ENCODE measurements at regions not wholly inside any gene's neighbourhood (a gene's known extent, or its start where the extent isn't known, plus 50 kb on each side); places are given as distances from the start of the nearest gene placed in this dataset.

DNA sequence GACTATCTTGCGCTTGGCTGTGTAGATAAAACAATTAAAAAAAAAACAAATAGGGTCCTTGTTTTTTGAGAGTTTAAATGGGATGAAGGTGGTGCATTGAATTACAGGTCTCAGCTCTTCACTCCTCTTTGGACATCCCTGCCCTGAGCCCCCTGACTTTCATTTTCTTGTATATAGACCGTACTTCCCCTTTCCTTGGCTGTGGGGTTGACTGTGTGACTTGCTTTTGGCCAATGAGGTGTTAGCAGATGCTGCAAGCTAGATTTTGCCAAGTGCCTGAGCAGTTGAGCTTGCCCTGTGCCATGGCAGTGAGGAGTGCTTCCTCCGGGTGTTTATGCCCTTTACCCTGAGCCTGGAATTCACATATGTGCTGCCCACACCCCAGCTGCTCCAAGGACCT lies 386.1 kb upstream of the ZFP64 start:
- in situ Hi-C loops (cut with HindIII; ENCODE audit: low sequenced_read_pairs), result no loop called here
- no peak overlapping the region for H3K4me3 ChIP-seq (ENCODE audit: low read depth, low read length)
- no peak for DNase-seq (ENCODE audit: low read depth, low spot score)
- no peak for TF ChIP-seq CTCF (IDR thresholded peaks at IDR 0.05; ENCODE audit: low read depth, low read length)

- in situ Hi-C loops (cut with HindIII; ENCODE audit: low sequenced_read_pairs), result no loop called here
- no peak for TF ChIP-seq CTCF (IDR thresholded peaks at IDR 0.05; ENCODE audit: low read depth, low read length)
- H3K4me3 ChIP-seq (ENCODE audit: low read depth, low read length), result no peak overlapping the region
- peak; percentile 2 for DNase-seq (ENCODE audit: low read depth, low spot score)
Observed at GRCh38 chr20:52572687-52573086, 381.1 kb upstream of the ZFP64 start.

GRCh38 chr20:52569201-52569600 lies 377.6 kb upstream of the ZFP64 start:
- no peak for DNase-seq (ENCODE audit: low read depth, low spot score)
- no peak overlapping the region for H3K4me3 ChIP-seq (ENCODE audit: low read depth, low read length)
- TF ChIP-seq CTCF (IDR thresholded peaks at IDR 0.05; ENCODE audit: low read depth, low read length), result no peak
- in situ Hi-C loops (cut with HindIII; ENCODE audit: low sequenced_read_pairs), result no loop called here

GRCh38 chr20:52565614-52566013 lies 374.0 kb upstream of the ZFP64 start:
- H3K4me3 ChIP-seq (ENCODE audit: low read depth, low read length), result no peak overlapping the region
- DNase-seq (ENCODE audit: low read depth, low spot score), result no peak
- in situ Hi-C loops (cut with HindIII; ENCODE audit: low sequenced_read_pairs), result no loop called here
- no peak for TF ChIP-seq CTCF (IDR thresholded peaks at IDR 0.05; ENCODE audit: low read depth, low read length)

DNA sequence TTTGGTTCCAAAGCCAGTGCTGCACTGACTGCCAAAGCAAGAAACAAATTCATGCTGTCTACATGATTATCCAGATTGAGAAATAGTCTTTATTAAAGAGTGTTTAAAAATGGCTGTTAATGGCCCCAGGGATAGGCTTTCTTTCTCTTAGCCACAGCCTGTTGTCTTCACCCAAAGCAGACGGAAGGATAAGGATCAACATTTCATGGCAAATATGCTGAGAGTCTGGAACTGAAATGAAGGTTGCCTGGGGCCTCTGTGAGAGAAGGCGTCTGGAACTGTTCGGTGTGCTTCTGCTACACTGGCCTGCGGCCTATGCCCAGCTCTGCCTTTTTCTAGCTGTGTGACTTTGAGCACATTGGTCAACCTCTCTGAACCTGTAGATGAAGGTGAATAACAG lies 373.0 kb upstream of the ZFP64 start:
- H3K4me3 ChIP-seq (ENCODE audit: low read depth, low read length), result no peak overlapping the region
- in situ Hi-C loops (cut with HindIII; ENCODE audit: low sequenced_read_pairs), result no loop called here
- no peak for TF ChIP-seq CTCF (IDR thresholded peaks at IDR 0.05; ENCODE audit: low read depth, low read length)
- DNase-seq (ENCODE audit: low read depth, low spot score), result no peak

DNA sequence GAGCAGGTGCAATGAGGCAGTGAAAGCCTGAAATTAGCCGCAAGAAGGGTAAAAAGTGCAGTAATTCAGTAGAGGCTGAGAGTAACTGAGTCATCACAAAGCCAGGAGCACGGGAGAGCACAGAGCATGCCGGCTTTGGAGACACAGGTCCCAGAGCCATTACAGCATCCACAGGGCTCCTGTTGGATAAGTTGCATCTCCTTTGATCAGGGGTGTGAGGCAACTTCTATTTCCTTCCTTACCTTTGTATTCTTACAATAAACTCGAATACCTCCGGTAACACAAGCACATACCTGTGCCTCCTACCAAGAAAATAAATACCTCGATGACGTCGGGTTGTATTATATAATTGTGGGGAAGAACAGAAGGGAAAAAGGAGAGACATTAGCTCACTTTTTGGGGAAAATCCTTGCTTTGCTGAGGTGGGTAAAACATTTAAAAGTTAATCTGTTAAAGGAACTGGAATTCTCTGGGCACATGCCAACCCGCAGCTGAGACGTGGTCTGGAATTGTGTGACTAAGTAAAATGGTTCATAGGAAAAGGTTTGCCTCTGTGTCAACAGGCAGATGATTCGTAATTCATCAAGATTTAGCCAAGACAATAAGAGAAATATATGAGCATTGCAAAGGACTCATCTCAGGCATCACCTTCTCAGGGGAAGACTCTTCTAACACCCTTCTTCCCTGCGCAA lies 360.7 kb upstream of the ZFP64 start:
- peak; percentile 35 for DNase-seq (ENCODE audit: low read depth, low spot score)
- in situ Hi-C loops (cut with HindIII; ENCODE audit: low sequenced_read_pairs), result no loop called here
- no peak for TF ChIP-seq CTCF (IDR thresholded peaks at IDR 0.05; ENCODE audit: low read depth, low read length)
- no peak overlapping the region for H3K4me3 ChIP-seq (ENCODE audit: low read depth, low read length)

All from astrocyte of the spinal cord (primary cell).